HG02588 (cell line): ENCODE measurements at regions not wholly inside any gene's neighbourhood (a gene's known extent, or its start where the extent isn't known, plus 50 kb on each side); places are given as distances from the start of the nearest gene placed in this dataset.

Experiments used
- ATAC-seq: cut with Tn5 transposase; IDR thresholded peaks from one replicate; pipeline ENCODE4 v1.9.1; 2021; ENCODE audit warnings: mild to moderate bottlenecking, moderate library complexity; ENCODE audit not compliant: unreplicated experiment

DNA sequence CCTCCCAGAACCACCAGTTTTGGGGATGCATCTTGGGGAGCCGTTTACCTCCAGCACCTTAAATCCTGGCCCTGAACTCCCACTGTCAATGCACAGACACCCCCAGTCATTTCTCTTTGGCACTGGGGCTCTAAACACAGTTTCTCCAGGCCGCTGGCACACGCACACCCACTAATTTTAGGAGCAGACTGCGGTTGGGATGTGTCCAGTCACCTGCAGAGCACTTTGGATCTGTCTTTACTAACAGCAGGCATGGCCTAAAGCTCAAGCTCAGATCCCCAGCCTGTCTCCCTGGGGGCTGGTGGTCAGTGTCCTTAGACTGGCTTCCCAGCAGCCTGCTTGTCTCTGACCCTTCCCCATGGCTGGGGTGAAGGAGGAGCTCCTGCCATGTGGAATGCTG is 49.9 kb downstream of the SYNE3 start:
- ATAC-seq, result no peak

DNA sequence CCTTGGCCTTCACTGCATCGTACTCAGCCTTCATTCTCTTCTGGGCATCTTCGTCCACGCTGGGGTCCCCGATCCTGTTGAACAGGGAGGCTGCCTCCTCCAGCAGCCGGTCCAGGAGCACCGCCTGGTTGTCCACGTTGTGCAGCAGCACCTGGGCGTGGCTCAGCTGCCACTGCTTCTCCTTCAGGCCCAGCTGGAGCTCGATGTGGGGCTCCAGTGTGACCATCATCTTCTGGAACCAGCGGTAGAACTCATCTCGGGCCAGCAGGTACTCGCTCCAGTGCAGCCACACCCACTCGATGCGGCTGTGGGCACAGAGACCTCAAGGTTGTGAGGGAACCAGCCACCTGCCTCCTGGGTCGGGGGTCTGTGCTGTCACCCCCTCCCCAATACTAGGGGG is 50.5 kb downstream of the SYNE3 start:
- ATAC-seq, result no peak

DNA sequence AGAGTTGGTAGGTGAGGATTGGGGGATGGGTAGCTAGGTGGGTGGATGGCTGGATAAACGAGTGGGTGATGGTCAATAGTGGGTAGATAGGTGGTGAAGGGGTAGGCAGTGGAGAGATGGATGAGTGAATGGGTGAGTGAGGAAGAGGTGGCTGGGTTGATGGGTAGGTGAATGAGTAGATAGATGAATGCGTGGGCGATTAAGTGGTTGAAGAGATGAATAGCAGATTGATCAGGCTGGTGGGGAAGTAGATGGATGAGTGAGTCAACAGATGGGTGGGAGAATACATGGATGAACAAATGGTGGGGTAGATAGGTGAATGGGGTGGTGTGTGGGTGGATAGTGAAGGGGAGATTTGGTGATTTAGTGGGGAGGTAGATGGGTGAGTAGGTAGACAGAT is 51.1 kb downstream of the SYNE3 start:
- ATAC-seq, result no peak

DNA sequence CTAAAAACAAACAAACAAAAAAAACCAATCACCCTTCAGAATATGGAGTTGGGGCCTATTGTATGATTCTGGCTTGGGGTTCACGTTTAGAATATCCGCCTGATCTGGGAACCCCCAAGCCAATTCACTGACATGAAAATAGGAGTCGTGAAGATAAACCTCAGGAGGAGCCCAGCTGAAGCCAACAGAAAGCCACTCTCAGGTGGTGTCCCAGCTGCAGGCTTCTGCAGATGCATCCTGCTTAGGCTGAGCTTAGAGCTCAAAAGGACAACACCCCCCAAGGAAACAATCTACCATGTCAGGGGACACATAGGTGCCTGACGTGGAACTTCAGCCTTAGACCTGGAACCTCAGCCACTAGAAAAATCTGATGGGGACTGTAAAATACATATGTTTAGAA is 51.9 kb downstream of the SYNE3 start:
- no peak for ATAC-seq

DNA sequence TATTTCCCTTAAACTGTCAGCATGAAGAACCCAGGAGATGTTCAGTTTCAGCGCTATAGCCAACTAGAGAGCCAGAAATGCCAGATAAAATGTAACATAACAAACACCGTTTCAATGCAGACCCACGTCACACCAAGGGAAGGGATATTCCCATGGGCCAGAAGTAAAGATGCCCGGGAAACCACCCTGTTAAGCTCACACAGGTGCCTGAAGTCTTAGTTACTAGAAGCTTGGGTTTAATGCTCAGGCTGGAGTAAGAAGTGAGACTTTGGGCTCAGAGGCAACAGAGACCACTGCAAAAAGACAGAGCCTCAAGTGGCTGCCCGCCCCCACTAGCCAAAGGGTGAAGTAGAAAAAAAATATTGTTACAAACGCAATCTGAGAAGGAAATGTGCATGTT is 52.3 kb downstream of the SYNE3 start:
- no peak for ATAC-seq

DNA sequence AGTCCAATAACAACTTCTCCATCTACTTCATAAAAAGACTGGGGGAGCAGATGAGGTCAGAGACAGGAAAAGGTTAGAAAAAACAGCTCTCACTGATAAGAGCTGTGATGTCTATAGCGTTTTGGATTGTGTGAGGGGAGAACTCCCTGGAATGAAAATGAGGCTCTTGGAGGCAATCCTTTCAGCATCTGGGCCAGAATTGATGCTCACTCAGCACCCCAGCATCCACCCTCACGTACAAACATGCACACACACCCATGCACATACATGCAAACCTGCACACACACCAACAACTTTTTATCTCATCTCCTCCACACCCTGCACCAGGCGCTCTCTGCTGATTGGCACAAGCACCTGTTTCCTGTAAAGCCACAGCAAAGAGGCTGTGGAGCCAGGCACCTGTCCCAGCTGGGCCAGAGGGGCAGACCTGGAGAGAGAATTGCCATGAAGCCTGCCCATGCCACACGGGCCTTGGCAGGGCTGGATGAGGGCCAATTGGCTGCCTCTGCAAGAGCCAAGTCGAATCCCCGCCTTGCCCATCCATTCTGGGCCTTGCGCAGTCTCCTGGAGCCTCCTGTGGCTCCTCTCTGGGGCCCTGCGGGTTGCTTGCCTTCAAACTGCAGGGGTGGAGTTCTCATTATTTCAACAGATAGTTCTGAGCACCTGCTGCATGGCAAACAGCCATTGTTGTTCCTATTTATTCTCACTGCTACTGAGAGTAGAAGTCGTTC is 53.1 kb downstream of the SYNE3 start:
- ATAC-seq, result no peak

DNA sequence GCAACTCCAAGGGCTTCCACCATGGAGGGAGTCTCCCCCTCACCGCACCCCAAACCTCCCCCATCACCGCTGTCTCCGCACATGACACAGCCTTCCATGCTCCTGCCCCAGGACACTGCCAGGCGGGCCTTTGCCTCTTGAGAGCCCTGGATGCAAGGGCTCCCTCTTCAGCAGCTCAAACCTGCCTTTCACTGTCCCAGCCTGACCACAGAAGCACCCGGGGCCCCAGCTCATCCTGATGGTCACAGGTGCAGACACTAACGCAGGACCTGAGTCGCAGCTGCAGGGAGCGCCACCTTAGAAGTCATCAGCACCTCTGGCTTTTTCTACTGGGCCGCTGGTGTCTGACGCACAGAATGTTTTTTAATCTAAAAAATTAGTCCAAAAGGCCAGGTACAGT is 54.0 kb downstream of the SYNE3 start:
- no peak for ATAC-seq

DNA sequence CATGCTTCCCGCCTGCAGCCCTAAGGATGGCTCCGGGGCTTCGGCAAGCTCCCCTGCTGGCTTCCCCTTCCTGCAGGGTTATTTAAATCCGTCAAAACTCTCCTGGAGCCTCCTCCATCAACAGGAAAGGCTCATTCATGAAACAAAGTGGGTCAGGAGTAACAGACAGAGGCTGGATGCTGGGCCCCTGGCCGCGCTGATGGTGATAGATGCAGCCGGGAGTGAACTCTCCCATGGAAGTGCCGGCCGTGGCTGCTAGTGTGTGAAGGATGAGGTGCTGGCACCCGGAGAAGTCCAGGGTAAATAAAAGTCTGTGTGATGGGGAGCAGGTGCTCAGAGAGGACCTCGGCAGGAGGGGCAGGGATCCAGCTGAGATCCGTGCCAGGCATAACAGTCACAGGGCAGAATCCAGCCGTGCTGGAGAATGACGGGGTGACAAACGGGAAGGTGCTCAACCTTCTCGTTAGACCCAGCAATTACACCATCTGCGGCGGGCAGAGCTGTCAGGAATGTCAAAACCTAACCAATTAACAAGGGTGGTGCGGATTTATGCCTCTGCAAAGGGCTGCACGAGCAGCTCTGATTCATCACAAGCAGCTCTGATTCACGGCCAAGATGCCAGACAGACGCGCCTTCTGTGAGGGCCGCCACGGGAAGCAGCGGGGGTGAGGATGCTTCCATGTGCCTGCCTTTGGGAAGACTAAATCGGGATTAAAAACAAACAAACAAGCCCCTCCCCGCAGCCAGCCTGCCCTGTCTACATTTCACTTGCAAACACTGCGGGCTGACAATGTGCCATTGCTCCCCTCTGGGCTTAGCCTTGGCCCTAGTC is 55.6 kb downstream of the SYNE3 start:
- ATAC-seq, result no peak

DNA sequence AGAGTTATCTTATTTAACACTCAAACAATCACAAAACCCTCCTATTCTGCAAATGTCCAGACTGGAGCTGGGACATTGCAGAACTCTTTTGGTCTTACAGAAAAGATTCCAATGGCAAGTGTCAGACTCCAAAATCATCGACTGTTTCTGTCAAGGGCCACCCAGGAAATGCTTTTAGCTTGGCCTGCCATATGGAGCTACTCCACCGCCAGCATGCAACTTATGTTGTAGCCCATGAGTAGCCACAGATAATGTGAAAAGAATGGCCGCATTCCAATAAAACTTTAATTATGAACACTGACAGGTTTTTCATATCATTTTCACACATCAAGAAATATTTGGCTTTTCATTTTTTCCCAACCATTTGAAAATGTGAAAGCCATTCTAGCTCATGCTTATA is 57.5 kb downstream of the SYNE3 start:
- ATAC-seq, result no peak

DNA sequence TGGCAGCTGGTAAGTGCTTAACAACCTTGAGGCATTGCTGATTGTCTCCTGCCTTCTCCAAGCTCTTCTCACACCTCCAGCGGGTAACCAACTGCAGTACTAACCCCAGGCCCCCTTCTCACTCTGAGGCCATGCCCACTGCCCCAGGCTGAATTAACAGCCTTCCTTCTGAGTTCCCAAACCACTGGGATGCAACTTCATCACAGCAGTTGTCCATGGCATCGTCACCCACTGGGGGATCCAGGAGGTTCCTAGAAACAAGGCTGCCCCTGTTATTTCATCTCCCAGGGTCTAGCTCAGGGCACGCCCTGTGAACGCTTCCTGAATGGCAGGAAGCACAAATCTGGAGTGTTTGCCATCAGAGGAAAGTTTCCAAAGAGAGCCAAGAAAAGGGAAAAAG is 58.0 kb downstream of the SYNE3 start:
- no peak for ATAC-seq

DNA sequence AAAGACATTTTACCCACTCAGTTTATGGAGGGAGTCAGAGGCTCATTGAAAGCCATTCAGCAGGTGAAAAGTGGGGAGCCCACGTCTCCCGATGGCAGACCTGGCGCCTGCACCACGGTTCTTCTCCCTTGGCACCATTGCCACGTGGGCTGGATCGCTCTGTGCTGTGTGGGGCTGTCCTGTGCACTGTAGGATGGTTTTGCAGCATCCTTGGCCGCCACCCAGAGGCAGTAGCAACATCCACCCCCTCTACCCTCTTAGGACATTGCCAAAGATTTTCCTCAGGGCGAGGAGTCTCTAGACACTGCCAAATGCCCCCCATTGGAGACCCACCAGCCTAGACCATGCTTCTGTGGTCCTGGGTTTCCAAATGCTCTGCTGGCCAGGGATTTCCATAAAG is 60.2 kb downstream of the SYNE3 start:
- no peak for ATAC-seq

DNA sequence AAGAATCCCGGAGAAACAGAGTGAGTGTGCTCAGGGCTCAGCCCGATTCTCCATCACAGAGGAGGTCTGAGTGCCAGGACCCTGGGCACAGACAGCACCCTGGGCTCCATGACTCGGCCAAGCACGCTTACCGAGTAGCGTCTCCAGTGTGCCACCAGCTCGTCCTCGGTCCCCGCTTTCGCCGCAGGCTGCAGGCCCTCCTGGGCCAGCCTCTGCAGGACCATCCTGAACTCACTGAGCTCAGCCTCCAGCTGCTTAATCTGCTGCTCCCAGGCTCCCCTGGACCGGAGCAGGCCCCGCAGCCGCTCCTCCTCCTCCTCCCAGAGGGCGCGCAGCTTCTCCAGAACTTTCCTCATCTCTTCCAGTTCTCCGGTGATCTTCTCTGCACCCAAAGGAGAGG is 61.2 kb downstream of the SYNE3 start:
- no peak for ATAC-seq

DNA sequence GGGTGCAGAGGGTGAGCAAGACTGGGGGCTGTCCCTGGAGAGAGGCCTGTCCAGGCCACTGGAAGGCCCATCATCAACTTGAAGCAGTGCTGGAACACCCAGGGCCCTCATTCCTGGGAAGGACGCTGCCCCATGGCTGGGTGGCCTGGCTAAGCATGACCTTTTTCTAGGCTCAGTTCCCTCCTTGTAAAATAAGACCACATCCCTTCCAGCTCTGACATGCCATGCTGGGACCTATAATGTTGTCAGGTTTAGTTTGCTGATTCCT is 62.8 kb downstream of the SYNE3 start:
- ATAC-seq, result no peak

DNA sequence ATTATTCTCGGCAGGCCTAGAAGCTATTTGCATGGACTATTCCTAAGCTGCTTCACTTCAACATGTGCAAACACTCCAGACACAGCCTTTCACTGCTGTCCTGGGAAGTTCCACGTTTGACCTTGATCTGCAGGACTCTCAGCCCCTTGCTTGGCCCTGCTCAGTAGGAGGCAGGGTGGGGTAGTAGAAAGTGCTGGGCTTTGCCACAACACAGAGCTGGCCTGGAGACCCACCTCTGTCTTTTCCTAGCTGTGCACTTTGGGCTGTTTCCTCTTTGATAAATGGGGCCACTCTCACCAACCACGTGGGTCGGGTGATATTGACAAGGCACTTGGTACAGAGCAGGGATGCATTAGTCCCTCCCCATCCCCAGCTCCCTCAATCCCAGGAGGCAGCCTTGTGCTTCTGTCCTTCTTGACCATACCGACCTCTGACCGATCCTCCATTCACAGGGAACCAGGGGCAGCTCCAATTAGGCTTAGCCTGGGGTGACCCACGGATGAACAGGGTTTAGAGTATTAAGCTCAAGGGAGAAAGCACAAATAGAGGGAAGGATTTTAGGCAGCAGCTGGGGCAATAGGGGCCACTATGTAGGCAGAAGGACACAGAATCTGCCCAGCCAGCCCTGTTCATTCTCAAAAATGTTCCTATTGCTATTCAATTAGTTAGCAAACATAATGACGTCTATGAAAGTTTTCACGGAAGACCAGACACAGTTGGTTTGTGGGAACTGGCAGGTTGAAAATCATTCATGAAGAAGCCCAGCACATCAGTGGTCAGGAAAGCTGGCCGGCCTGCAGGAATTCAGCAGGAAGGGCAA is 63.3 kb downstream of the SYNE3 start:
- ATAC-seq, result no peak

DNA sequence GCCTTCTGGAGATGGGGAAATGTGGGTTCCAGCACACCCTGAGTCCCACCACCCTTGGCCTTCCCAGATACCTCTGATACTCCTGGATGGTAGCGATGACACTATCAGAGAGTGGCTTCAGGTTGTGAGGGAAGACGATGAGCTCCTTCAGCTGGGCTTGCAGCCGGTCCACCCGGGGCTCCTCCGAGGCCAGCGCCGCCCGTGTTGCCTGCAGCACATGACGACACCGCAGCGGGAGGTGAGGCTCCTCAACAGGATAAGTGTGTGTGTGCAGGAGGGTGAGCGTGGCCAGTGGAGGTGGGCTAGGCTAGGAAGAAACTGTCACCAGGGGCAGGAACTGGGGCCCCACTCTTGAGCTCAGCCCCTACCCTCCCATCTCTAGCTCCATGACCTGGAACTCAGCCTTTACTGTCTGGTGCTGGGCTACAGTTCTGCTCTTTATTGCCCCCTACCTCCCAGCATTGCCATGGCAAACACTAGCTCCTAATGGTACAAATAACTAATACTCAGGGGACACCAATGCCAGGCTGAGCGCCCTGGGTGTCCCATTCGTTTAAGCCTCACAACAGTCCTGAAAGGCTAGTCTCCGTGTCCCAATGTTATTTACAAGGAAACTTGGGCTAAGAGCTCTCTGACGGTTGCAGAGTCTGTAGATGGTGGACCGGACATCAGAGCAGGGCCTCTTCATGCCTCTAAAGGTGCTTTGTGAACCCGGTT is 64.1 kb downstream of the SYNE3 start:
- no peak for ATAC-seq

DNA sequence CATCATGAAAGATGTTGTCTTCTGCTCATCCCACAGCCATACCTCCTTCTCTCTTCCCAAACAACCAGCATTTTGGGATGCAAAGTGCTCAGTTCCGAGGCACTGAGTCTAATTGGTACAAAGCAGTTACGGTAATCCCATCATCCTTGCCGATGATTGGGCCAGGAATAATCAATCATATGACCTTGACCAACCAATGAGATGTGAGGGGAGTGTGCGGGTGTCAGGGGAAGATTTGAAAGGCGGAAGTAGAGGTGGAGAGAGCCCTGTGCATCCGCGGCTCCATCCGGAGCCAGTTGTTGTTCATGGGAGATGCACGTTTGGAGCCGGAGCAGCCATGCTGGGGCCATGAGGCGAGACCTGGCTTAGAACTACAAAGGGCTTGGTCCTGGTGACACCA is 67.3 kb downstream of the SYNE3 start:
- ATAC-seq, result no peak

DNA sequence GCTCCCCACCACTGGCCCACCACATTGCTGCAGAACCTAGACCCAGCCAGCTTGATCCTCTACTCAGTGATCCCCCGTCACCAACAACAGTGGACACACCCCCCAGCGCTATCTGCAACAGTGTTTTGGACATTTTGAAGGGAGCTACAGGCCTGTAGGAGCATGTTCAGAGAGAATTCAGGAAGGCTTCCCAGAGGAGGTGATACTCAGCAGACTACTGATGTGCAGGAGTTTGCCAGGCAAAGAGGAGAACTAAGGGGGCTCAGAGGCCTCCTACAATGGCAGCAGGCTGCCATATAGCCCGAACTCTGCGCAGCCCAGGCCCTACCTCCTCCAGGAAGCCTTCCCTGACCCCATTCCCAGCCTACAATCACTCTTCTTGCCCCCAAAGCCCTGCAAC is 70.0 kb downstream of the SYNE3 start:
- ATAC-seq, result no peak

DNA sequence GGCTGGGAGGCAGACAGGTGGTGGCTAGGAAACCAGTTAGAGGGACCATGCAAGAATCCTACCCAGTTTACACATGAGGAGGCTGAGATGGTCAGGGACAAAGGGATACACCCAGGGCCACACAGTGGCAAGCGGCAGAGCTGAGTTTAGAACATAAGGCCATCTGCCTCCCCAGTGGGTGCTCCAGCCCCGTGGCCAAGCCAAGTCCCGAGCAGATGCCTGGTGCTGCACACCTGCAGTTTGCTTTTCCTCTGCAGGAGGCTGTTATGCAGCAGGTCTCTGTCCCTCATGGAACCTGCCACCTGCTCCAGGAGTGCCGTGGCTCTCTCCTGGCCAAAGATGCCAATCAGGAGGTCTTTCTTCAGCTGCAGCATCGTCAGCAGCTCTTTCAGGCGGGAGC is 70.8 kb downstream of the SYNE3 start:
- ATAC-seq, result no peak

DNA sequence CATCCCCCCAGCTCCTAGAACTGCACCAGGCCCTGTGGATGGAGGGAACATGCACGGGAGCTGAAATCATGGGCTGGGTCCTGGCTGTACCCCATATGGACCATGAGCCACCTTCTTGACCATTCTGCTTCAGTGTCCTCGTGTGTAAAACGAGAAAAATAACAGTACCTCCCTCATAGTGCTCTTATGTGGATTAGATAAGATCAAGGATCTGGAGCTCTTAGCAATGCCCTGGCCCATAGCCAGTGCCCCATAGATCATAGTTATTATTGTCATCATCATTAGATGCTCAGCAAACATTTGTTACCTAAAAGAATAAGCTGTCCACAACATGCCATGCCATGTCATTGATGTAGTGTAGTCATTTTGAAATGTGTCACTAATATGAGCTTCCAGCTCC is 71.3 kb downstream of the SYNE3 start:
- ATAC-seq, result no peak

DNA sequence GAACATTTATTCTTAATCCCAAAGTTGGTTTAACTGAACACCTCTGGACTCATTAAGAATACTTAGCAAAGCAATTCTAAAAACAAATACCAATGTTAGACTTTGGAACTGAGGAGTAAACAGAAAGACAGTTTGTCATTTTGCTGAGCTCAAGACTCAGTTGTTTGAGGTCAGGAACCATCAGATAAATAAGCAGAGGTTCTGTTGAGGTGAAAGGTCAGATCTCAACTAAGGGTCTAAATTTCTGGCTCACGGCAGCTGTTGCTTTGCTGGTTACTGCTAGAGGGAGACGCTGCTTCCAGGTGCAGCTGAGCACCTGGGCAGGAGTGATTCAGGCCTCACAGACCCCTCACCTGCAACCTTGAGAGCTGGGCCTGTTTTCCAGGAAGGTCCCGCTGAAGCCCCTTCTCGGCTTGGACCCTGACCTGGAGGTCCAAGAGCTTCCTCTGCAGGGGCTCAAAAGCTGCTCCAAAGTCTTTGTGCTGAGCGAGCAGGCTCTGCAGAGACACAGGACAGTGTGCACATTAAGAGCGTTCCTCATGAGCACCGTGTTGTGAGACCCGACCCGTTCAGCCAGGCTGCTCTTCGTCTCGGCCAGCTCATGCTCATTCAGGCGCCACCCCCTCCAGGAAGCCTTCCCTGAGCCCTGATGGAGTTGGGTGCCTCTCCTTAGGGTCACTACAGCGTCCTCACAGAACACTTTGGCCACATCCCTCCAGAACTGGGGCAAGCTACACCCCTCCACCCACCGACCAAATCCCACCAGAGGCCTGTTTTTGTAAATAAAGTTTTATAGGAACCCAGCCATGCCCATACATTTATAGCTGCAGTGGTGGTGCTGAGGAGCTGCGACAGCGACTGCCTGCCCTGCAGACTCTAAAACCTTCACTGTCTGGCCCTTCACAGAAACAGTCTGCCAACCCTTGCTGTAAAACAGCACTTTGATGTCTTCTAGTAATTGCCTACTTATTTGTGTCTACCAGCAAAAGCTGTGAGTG is 72.0 kb downstream of the SYNE3 start:
- no peak for ATAC-seq
